GM21723 (cell line): ENCODE measurements at regions not wholly inside any gene's neighbourhood (a gene's known extent, or its start where the extent isn't known, plus 50 kb on each side); places are given as distances from the start of the nearest gene placed in this dataset.

Source experiments
- ATAC-seq: cut with Tn5 transposase; IDR thresholded peaks from one replicate; pipeline ENCODE4 v1.9.1; 2021; ENCODE audit warnings: mild to moderate bottlenecking, moderate library complexity; ENCODE audit not compliant: unreplicated experiment

- no peak for ATAC-seq
Measured at GRCh38 chr15:61639491-61639890, 410.4 kb upstream of the RORA start.

GRCh38 chr15:61634837-61635236 lies 405.7 kb upstream of the RORA start:
- no peak for ATAC-seq

- ATAC-seq: no peak
Measured at GRCh38 chr15:61633951-61634350, 404.8 kb upstream of the RORA start.

GRCh38 chr15:61629269-61629668 lies 400.2 kb upstream of the RORA start:
- no peak for ATAC-seq

GRCh38 chr15:61624950-61625349 lies 395.8 kb upstream of the RORA start:
- no peak for ATAC-seq

- ATAC-seq: no peak
Measured at GRCh38 chr15:61623746-61624145, 394.6 kb upstream of the RORA start.

DNA sequence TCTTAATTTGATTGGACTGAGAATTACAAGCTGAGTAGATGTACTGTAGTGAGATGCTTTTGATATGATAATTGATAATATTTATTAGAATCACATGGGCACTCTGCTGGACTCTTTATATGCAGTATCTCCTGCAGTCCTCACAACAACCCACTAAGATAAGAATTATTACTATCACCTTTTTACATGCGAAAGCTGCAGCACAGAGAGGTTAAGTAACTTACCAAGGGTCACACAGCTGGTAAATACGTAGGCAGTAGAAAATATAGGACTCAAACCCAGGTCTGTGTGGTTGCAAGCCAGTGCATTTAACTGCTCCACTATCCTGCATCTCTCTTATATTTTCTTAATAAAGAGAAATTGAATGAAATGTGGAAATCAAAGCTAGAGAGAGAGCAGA lies 392.8 kb upstream of the RORA start:
- ATAC-seq: no peak

- ATAC-seq: no peak
Measured at GRCh38 chr15:61621146-61621545, 392.0 kb upstream of the RORA start.

DNA sequence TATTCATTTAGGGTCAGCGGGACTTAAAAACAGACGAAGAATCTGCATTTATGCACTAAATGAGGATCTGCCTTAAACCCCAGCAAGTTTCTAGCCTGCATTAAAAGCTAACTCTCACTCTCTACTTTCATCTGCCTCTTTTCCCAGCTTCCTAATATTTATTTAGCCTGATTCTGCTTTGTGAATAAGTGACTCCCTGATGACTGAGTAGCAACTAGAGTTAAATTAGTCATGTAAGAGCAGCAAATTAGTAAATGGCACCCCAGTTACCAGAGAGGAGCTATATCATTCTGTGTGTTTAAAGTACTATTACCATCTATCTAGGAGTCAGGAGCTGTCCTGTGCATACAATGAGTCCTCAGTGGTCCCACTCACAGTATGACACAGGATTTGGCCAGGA lies 391.0 kb upstream of the RORA start:
- no peak for ATAC-seq

- no peak for ATAC-seq
Measured at GRCh38 chr15:61613729-61614128, 384.6 kb upstream of the RORA start.

GRCh38 chr15:61613138-61613537 lies 384.0 kb upstream of the RORA start:
- no peak for ATAC-seq

DNA sequence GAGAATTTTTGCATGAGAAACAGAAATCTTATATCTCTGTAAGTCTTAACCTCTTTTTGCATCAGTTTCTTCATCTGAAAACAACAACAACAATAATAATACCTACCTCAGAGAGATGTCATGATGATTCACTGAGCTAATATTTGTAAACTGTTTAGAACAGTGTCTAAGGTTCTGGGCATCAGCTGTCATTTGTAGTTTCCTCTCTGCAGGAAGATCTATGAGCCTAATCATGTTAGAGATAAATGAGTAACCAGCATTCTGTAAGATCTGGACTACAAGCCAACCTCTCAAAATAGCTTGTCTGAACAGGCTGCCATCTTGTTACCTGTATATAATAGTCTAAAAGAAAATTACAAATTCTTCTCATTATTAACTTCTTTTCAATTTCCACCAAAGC lies 383.0 kb upstream of the RORA start:
- no peak for ATAC-seq

DNA sequence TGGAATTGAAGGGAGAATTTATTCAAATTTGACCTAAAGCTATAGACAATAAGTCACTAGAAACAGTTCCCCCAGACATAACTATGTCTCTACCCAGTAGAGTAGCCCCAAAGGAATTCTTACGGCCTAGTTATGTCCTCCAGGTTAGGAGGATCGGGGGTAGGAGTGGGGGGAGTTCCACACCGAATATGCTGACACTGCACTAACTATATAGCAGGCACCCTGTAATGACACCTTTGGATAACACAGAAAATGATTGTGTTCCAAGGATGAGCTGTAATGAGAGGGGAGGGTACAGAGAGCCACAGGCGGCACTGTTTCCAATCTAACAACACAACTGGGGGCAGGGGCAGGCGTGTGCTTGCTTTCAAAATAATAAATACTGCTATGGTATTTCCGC lies 376.2 kb upstream of the RORA start:
- ATAC-seq: no peak

GRCh38 chr15:61598655-61599054 lies 369.6 kb upstream of the RORA start:
- ATAC-seq: no peak

DNA sequence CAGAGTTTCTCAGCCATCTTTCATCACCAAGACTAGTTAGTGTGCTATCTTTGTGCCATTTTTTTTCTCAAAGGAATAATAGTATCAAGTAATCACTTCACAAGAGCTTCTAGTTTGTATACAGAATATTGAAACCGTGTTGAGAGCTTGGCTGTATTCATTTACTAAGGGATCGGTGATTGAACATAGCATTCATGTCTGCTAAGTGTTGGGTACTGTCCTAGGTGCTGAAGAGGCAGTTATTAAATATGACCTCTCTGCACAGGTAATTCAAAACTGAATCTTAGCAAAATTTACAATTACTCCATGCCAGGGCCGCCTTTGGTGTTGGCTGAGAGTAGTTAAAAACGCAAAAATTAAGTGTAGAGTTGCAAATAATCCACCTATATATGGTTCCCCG lies 355.3 kb upstream of the RORA start:
- no peak for ATAC-seq

DNA sequence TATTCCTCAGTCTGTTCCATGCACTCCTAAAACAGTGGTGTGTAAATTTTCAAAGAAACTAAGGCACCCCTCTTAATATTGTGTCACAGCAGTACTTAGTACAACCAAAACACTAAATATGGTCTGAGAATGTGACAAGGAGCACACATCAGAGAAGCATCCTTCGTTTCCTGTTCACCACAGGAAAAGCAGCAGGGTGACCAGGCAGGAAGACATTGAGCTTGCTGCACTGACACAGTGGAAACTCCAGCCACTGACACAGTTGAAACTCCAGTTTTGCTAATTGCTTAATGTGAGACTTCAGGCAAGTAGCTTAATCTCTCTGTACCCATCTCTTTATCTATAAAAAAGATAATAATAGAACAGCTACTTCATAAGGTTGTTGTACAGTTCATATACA lies 353.0 kb upstream of the RORA start:
- ATAC-seq: no peak

DNA sequence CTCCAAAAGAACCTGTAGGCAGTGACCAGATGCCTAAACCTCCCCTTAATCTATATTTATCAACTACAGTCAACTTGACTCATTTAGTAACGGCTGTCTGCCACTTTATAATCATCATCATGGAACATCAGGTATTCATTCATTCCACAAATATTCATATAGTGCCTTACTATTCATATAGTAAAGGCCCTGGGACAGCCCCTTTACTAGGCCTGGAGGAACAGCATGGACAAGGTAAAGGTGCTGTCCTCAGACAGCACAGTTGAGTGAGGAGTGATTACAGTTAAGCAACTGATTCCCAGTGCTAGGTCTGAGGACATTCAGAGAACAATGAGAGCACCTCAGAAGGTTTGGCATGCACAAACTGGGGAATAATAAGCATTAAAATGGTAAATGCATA lies 346.5 kb upstream of the RORA start:
- ATAC-seq: no peak

- no peak for ATAC-seq
Measured at GRCh38 chr15:61571026-61571425, 341.9 kb upstream of the RORA start.

GRCh38 chr15:61564785-61565184 lies 335.7 kb upstream of the RORA start:
- ATAC-seq: no peak

GRCh38 chr15:61558172-61559136 lies 329.4 kb upstream of the RORA start:
- no peak for ATAC-seq

GRCh38 chr15:61556037-61556648 lies 327.0 kb upstream of the RORA start:
- no peak for ATAC-seq

GRCh38 chr15:61549727-61550126 lies 320.6 kb upstream of the RORA start:
- ATAC-seq: no peak
